BLaER1 treated with 17β-estradiol and CSF1 and Interleukin-3, amounts not matched to agents 10 nM and 100 nM (cell line): ENCODE measurements at regions not wholly inside any gene's neighbourhood (a gene's known extent, or its start where the extent isn't known, plus 50 kb on each side); places are given as distances from the start of the nearest gene placed in this dataset.

Source experiments
- H3K27ac ChIP-seq, 11 experiments: shearing (Covaris generic); formaldehyde crosslinking; 2 replicates each; pipeline ENCODE4 v1.8.1; 2022
- H3K27me3 ChIP-seq, 11 experiments: shearing (Covaris generic); formaldehyde crosslinking; 2 replicates each; pipeline ENCODE4 v1.8.1; 2022
- H3K36me3 ChIP-seq, 11 experiments: shearing (Covaris generic); formaldehyde crosslinking; 2 replicates each; pipeline ENCODE4 v1.8.1; 2022
- H3K4me1 ChIP-seq, 10 experiments: shearing (Covaris generic); formaldehyde crosslinking; 2 replicates each; pipeline ENCODE4 v1.8.1; 2022
- H3K4me2 ChIP-seq, 11 experiments: shearing (Covaris generic); formaldehyde crosslinking; 2 replicates each; pipeline ENCODE4 v1.8.1; 2022
- H3K4me3 ChIP-seq, 10 experiments: shearing (Covaris generic); formaldehyde crosslinking; 2 replicates each; pipeline ENCODE4 v1.8.1; 2022
- H3K9ac ChIP-seq, 11 experiments: shearing (Covaris generic); formaldehyde crosslinking; 2 replicates each; pipeline ENCODE4 v1.8.1; 2022
- H3K9me3 ChIP-seq, 11 experiments: shearing (Covaris generic); formaldehyde crosslinking; replicated peaks in 1 of 11; 2 replicates each; pipeline ENCODE4 v1.8.1; 2022
- H4K20me1 ChIP-seq, 11 experiments: shearing (Covaris generic); formaldehyde crosslinking; 2 replicates each; pipeline ENCODE4 v1.8.1; 2022
- Cebpa-rat ChIP-seq, 11 experiments: shearing (Covaris generic); IDR thresholded peaks; 2 replicates each; pipeline ENCODE4 v1.8.1; 2022

GRCh38 chr3:157829786-157830185, 276.4 kb downstream of the SHOX2 start:
- Histone ChIP-seq H4K20me1 (no peaks in the 10 kb centered on the region), H3K36me3 (no peaks in the 10 kb centered on the region), H3K4me1 (no peaks in the 10 kb centered on the region), H3K9ac (no peak overlapping the region), H3K27ac (no peak overlapping the region), H3K27me3 (no peaks in the 10 kb centered on the region), H3K9me3 (peaks cover 8 to 17% (median 14%) of the 10 kb centered on the region in 11 experiments), H3K4me3 (no peak overlapping the region), H3K4me2 (no peak overlapping the region)
- TF ChIP-seq Cebpa-rat (IDR thresholded peaks at IDR 0.05): no peak

- Histone ChIP-seq H4K20me1 (no peaks in the 10 kb centered on the region), H3K4me2 (no peak overlapping the region), H3K9me3 (peaks cover 8 to 16% (median 13%) of the 10 kb centered on the region in 11 experiments), H3K9ac (no peak overlapping the region), H3K4me3 (no peak overlapping the region), H3K27me3 (no peaks in the 10 kb centered on the region), H3K4me1 (no peaks in the 10 kb centered on the region), H3K36me3 (no peaks in the 10 kb centered on the region), H3K27ac (no peak overlapping the region)
- TF ChIP-seq Cebpa-rat (IDR thresholded peaks at IDR 0.05): no peak
Measured at GRCh38 chr3:157824281-157824680, 281.9 kb downstream of the SHOX2 start.

GRCh38 chr3:157823050-157823449, 283.2 kb downstream of the SHOX2 start:
- peaks cover under 1 to 4% (median 1%) of the 10 kb centered on the region in 11 experiments; a peak in 15 of 22 replicates for H3K9me3 ChIP-seq
- no peak overlapping the region for H3K4me2 ChIP-seq
- TF ChIP-seq Cebpa-rat (IDR thresholded peaks at IDR 0.05): no peak
- H4K20me1 ChIP-seq: no peaks in the 10 kb centered on the region
- H3K27ac ChIP-seq: no peak overlapping the region
- H3K4me1 ChIP-seq: no peaks in the 10 kb centered on the region
- no peak overlapping the region for H3K9ac ChIP-seq
- no peak overlapping the region for H3K4me3 ChIP-seq
- no peaks in the 10 kb centered on the region for H3K36me3 ChIP-seq
- H3K27me3 ChIP-seq: no peaks in the 10 kb centered on the region

DNA sequence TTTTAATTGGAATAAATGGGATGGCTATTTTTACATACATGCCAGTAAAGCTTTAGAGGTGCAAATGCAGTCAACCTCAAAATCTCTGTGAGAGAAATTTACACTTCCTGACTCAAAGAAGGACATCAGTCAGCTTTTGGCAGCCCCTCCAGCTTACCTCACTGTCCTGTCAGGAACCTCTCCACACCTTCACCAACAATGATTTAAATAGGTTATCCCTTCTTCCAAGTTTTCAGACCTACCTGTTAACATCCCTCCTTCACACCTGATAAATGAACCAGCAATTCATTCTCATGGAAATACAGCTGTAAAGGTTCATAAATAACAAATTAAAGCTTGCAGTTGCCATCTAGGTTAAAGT, 286.1 kb downstream of the SHOX2 start:
- no peak for TF ChIP-seq Cebpa-rat (IDR thresholded peaks at IDR 0.05)
- no peak overlapping the region for H3K4me2 ChIP-seq
- H3K9me3 ChIP-seq: no peaks in the 10 kb centered on the region
- H3K4me3 ChIP-seq: no peak overlapping the region
- H3K27me3 ChIP-seq: no peaks in the 10 kb centered on the region
- no peaks in the 10 kb centered on the region for H4K20me1 ChIP-seq
- H3K9ac ChIP-seq: no peak overlapping the region
- no peaks in the 10 kb centered on the region for H3K36me3 ChIP-seq
- H3K4me1 ChIP-seq: no peaks in the 10 kb centered on the region
- H3K27ac ChIP-seq: no peak overlapping the region

DNA sequence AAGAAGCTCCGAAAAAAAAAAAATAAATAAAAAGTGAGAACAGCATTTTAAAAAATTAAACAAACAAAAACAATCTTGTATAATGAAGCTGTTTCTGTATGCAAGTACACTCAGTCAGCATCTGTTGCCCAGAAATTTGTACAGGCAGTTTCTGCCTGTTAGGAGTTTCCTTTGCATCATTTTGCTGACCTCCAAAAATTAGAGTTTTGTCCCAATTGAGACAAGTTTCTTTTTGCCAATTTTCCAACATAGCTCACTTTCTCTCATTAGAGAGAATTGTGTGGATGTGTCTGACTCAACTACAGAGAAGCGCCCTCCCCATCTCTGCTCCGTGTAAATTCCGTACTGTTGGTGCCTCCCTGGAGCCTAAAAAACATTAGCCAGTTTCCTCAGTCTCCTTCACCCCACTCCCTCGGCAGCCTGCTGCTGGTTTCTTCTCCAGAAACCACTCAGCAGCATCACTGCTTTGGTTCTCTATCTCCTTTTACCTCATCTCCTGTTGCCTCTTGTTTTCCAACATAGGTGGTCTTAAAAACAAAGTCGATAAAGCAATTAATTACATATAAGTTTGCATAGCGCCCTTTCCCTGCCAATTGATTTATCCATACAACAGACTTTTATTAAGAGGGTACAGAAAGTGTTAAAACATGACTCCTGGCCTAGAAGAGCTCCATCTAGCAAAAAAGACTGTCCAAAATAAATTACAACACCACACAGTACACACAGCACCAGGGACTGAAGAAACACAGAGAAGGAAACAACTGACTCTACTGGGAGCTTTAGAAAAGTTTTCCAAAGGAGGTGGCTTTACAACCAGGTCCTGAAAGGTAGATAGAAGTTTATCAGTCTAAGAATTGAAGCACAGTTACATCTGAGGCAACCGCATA, 286.7 kb downstream of the SHOX2 start:
- no peaks in the 10 kb centered on the region for H3K9me3 ChIP-seq
- no peaks in the 10 kb centered on the region for H3K36me3 ChIP-seq
- no peaks in the 10 kb centered on the region for H3K27me3 ChIP-seq
- H3K4me3 ChIP-seq: no peak overlapping the region
- H3K4me1 ChIP-seq: no peaks in the 10 kb centered on the region
- no peaks in the 10 kb centered on the region for H4K20me1 ChIP-seq
- H3K27ac ChIP-seq: no peak overlapping the region
- no peak overlapping the region for H3K4me2 ChIP-seq
- H3K9ac ChIP-seq: no peak overlapping the region
- no peak for TF ChIP-seq Cebpa-rat (IDR thresholded peaks at IDR 0.05)

DNA sequence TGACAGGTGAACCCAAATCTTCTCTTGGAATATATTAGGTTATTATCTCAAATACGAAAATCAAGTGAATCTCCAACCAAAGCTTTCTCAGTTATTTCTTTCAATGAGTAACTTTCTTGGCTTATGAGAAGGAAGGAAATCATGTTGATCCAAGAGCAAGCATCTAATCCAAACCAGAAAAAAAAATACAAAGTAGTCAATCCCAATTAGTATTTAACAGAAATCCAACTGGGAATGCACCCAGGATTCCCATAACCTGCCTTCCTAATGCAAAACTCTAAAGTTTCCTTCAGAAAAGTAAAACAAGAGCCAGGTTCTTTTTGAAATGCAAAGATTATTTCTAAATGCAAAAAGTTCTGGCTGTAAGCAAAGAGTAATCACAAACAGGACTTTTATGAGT, 289.3 kb downstream of the SHOX2 start:
- Histone ChIP-seq H3K9me3 (no peaks in the 10 kb centered on the region), H3K27ac (no peak overlapping the region), H3K4me3 (no peak overlapping the region), H3K27me3 (no peaks in the 10 kb centered on the region), H3K4me2 (no peak overlapping the region), H3K36me3 (no peaks in the 10 kb centered on the region), H3K4me1 (no peaks in the 10 kb centered on the region), H3K9ac (no peak overlapping the region), H4K20me1 (no peaks in the 10 kb centered on the region)
- no peak for TF ChIP-seq Cebpa-rat (IDR thresholded peaks at IDR 0.05)

DNA sequence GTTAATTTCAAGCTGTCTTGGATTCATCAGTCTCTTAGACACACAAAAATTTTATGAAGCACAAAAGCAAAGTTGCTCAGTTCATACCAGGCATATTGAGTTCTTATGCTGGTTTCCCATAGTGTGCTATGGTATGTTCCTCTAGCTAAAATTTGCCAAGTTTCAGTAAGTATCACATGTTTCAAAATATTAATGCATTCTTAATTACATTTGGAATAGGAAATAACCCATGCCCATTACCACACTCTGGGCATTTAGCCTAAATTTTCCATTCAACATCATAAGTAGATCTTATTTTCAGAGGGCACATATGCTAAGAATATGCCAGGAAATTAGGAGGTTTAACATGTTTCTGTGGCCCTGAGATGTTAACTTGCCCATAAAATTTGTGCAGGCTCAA, 289.9 kb downstream of the SHOX2 start:
- no peaks in the 10 kb centered on the region for H4K20me1 ChIP-seq
- no peaks in the 10 kb centered on the region for H3K9me3 ChIP-seq
- no peak for TF ChIP-seq Cebpa-rat (IDR thresholded peaks at IDR 0.05)
- H3K4me1 ChIP-seq: no peaks in the 10 kb centered on the region
- H3K9ac ChIP-seq: no peak overlapping the region
- H3K27me3 ChIP-seq: no peaks in the 10 kb centered on the region
- H3K4me2 ChIP-seq: no peak overlapping the region
- no peaks in the 10 kb centered on the region for H3K36me3 ChIP-seq
- no peak overlapping the region for H3K4me3 ChIP-seq
- no peak overlapping the region for H3K27ac ChIP-seq

GRCh38 chr3:157815739-157816138, 290.5 kb downstream of the SHOX2 start:
- TF ChIP-seq Cebpa-rat (IDR thresholded peaks at IDR 0.05): no peak
- H3K9ac ChIP-seq: no peak overlapping the region
- no peaks in the 10 kb centered on the region for H3K36me3 ChIP-seq

GRCh38 chr3:157810924-157811718, 295.1 kb downstream of the SHOX2 start:
- Histone ChIP-seq H3K9me3 (no peaks in the 10 kb centered on the region), H3K36me3 (no peaks in the 10 kb centered on the region), H4K20me1 (no peaks in the 10 kb centered on the region), H3K27ac (no peak overlapping the region), H3K4me2 (no peak overlapping the region), H3K27me3 (no peaks in the 10 kb centered on the region), H3K4me1 (no peaks in the 10 kb centered on the region), H3K4me3 (no peak overlapping the region), H3K9ac (no peak overlapping the region)
- no peak for TF ChIP-seq Cebpa-rat (IDR thresholded peaks at IDR 0.05)

More at GRCh38 chr3:157815739-157816138, 290.5 kb downstream of the SHOX2 start:
- H3K27me3 ChIP-seq: no peaks in the 10 kb centered on the region
- H3K4me1 ChIP-seq: no peaks in the 10 kb centered on the region
- no peak overlapping the region for H3K4me2 ChIP-seq
- H3K9me3 ChIP-seq: no peaks in the 10 kb centered on the region
- H4K20me1 ChIP-seq: no peaks in the 10 kb centered on the region
- H3K27ac ChIP-seq: no peak overlapping the region
- H3K4me3 ChIP-seq: no peak overlapping the region
